MCF 10A (cell line): ENCODE measurements at regions not wholly inside any gene's neighbourhood (a gene's known extent, or its start where the extent isn't known, plus 50 kb on each side); places are given as distances from the start of the nearest gene placed in this dataset.

Source experiments
- BruUV-seq: library from RNA; stranded (reverse); fragments of 400-500 nt; replicated peaks from 2 replicates; lab custom pipeline; 2021; lab: Mats Ljungman, UMichigan
- CTCF ChIA-PET: fragments of 300-600 bp; sonication (Branson Sonifier 250); formaldehyde crosslinking; extraction: SDS; loops from one replicate; lab custom pipeline; 2021; ENCODE audit warnings: antibody characterized with exemption, inconsistent platforms; lab: Yijun Ruan, JAX
- POLR2A ChIA-PET: fragments of 300-600, 350-650 bp; sonication (Branson Sonifier 250); formaldehyde crosslinking; extraction: SDS; loops from one replicate; lab custom pipeline; 2020; ENCODE audit warnings: antibody characterized with exemption, inconsistent platforms; lab: Yijun Ruan, JAX
- DNase-seq: peaks from one replicate; pipeline ENCODE4 v3.0.0-alpha.2; 2018; ENCODE audit not compliant: unreplicated experiment
- H3K27ac Mint-ChIP-seq: one replicate; pipeline ENCODE4 v1.8.0; 2022; ENCODE audit warnings: mild to moderate bottlenecking, low read depth, mixed read lengths; ENCODE audit not compliant: unreplicated experiment
- H3K27me3 Mint-ChIP-seq: one replicate; pipeline ENCODE4 v1.8.0; 2022; ENCODE audit warnings: mixed read lengths; ENCODE audit not compliant: insufficient read depth, unreplicated experiment
- H3K36me3 Mint-ChIP-seq: one replicate; pipeline ENCODE4 v1.8.0; 2022; ENCODE audit warnings: mild to moderate bottlenecking, moderate library complexity, mixed read lengths; ENCODE audit not compliant: insufficient read depth, unreplicated experiment
- H3K4me1 Mint-ChIP-seq: one replicate; pipeline ENCODE4 v1.8.0; 2022; ENCODE audit warnings: mixed read lengths; ENCODE audit not compliant: insufficient read depth, unreplicated experiment
- H3K4me3 Mint-ChIP-seq: one replicate; pipeline ENCODE4 v1.8.0; 2022; ENCODE audit warnings: mild to moderate bottlenecking, moderate library complexity, mixed read lengths; ENCODE audit not compliant: unreplicated experiment
- H3K9me3 Mint-ChIP-seq: one replicate; pipeline ENCODE4 v1.8.0; 2022; ENCODE audit warnings: mixed read lengths; ENCODE audit not compliant: unreplicated experiment
- intact Hi-C: fragments of 100-400 bp; cut with micrococcal nuclease; formaldehyde crosslinking; loops from 2 replicates; pipeline ENCODE4 v1.14.1; 2022
- TF ChIP-seq, protein P1 (sequence below): fragments of 200-600 bp; IDR thresholded peaks from one replicate; pipeline ENCODE4 v1.8.0; 2022; ENCODE audit warnings: antibody characterized with exemption, mild to moderate bottlenecking; ENCODE audit not compliant: unreplicated experiment

DNA sequence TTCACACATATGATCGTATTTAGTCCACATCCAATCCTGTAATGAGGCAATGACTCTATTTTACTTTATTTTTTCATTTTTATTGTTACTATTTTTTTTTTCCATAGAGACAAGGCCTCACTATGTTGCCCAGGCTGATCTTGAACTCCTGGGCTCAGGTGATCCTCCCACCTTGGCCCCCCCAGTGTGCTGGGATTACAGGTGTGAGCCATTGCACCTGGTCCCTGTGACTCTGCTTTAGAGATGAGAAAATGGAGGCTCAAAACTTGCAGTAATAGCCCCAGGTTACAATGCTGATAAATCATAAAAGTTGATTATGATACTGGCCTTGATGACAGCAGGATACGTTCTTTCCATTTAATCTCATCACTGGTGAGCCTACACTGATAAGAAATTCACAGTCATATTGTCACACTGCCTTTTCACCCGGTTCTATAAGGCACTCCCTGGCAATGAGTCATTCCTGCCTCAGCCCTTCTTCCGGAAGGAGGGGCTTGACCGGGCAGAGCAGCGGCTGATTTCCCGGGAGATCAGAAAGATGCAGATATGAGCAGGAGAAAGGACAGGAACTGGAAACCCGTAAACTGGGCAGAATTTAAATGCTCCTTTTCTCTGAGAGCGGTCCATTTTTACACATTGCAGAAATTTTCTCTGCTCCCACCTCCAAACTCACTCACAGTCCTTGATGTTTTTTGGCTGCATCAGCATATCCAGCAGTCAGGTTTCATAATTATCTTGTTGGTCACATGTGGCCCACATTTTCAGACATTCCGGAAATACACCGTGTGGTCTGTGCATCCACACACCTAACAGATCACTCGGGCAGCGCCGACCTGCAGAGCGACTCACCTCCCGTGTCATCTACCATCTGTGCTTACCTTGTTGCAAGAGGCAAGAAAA, 616.4 kb downstream of the EFNB2 start:
- BruUV-seq, result no TSS peak
- CTCF ChIA-PET, result interaction anchor here (0.8 to 1.4 kb wide), 2 partner anchors 55 to 233 kb away, joined by 4 read pairs; no protein-coding TSS in a partner anchor
- Mint-ChIP-seq H3K36me3 (no peaks in the 10 kb centered on the region), H3K4me3 (peak overlapping the region; percentile 68), H3K9me3 (peaks cover 13% of the 10 kb centered on the region), H3K4me1 (peaks cover 32% of the 10 kb centered on the region), H3K27ac (peak overlapping the region; percentile 17), H3K27me3 (no peaks in the 10 kb centered on the region)
- intact Hi-C loops, result loop anchor here (5.0 kb wide), 1 partner anchor 613 kb away; no protein-coding TSS in a partner anchor
- DNase-seq, result peak; percentile 83
- POLR2A ChIA-PET, result interaction anchor here (0.7 to 1.5 kb wide), 4 partner anchors 8 to 672 kb away, joined by 3 to 4 read pairs (median 3); no protein-coding TSS in a partner anchor
- TF ChIP-seq, protein P1, sequence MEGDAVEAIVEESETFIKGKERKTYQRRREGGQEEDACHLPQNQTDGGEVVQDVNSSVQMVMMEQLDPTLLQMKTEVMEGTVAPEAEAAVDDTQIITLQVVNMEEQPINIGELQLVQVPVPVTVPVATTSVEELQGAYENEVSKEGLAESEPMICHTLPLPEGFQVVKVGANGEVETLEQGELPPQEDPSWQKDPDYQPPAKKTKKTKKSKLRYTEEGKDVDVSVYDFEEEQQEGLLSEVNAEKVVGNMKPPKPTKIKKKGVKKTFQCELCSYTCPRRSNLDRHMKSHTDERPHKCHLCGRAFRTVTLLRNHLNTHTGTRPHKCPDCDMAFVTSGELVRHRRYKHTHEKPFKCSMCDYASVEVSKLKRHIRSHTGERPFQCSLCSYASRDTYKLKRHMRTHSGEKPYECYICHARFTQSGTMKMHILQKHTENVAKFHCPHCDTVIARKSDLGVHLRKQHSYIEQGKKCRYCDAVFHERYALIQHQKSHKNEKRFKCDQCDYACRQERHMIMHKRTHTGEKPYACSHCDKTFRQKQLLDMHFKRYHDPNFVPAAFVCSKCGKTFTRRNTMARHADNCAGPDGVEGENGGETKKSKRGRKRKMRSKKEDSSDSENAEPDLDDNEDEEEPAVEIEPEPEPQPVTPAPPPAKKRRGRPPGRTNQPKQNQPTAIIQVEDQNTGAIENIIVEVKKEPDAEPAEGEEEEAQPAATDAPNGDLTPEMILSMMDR, result no peak

DNA sequence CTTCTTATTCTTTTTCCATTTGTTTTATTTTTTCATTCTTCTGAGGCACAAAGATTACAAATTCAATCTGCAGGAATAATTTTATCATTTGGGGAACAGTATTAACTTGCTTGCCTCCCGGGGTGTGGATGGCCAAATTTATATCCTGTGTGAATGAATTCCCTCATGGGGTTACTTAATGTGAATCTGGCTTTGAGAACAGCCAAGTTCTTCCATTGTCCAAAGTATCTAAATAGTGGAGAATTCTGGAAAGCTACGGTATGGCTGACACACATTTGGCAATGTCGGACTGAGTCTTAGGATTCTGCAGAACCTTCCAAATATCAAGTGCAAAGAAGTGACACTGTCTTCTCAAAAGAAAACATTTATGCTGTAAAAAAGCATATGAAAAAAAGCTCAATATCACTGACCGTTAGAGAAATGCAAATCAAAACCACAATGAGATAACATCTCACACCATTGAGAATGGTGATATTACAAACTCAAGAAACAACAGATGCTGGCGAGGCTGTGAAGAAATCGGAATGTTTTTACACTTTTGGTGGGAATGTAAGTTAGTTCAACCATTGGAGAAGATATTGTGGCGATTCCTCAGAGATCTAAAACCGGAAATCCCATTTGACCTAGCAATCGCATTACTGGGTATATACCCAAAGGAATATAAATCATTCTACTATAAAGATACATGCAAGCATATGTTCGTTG, 620.2 kb downstream of the EFNB2 start:
- ChIA-PET POLR2A (interaction anchor here (0.6 to 0.7 kb wide), 2 partner anchors 12 to 501 kb away, joined by 3 read pairs; no protein-coding TSS in a partner anchor), CTCF (no interaction called here)
- DNase-seq, result no peak
- Mint-ChIP-seq H3K4me1 (peaks cover 17% of the 10 kb centered on the region), H3K9me3 (no peaks in the 10 kb centered on the region), H3K36me3 (no peaks in the 10 kb centered on the region), H3K27ac (no peak overlapping the region), H3K27me3 (no peaks in the 10 kb centered on the region), H3K4me3 (no peak overlapping the region)
- intact Hi-C loops, result loop anchor here (5.0 kb wide), 1 partner anchor 617 kb away; no protein-coding TSS in a partner anchor
- BruUV-seq, result no TSS peak
- TF ChIP-seq, protein P1, result no peak

DNA sequence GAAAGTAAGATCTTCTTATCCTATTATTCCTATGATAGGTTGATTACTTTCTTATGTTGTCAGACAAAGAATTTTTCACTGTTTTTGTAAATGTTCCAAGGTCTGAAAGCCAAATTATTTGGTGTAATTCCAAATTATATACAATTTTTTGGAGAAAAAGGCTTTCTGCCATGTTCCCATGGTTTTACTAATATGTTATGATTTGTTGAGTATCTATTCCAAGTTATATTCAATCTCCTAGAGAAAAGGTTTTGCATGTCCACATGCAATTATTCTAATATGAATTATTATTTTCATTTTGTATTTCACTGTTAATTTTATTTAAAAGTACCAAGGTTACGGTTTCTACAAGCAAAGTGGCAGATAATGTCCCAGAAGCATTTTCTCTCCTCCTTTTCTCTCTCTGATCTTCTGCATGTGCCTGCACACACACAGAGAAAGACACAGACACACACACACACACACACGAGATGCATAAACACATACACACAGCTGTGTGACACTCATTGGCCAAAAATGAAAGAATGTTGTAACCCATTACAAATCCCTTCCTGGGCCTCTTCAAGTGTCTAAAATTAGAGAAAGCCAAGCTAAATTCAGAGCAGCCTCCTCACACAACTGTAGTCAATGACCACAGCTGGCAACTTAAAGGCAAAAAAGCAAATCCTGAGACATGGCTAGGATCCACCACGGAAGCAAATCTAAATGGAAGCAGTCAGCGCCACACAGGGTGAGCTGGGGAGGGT, 621.0 kb downstream of the EFNB2 start:
- CTCF ChIA-PET, result no interaction called here
- intact Hi-C loops, result loop anchor here (5.0 kb wide), 1 partner anchor 618 kb away; no protein-coding TSS in a partner anchor

More for the DNA sequence above, 621.0 kb downstream of the EFNB2 start:
- no peak overlapping the region for H3K4me3 Mint-ChIP-seq
- H3K4me1 Mint-ChIP-seq, result peaks cover 12% of the 10 kb centered on the region
- no peak overlapping the region for H3K27ac Mint-ChIP-seq
- no peaks in the 10 kb centered on the region for H3K36me3 Mint-ChIP-seq
- H3K27me3 Mint-ChIP-seq, result no peaks in the 10 kb centered on the region
- TF ChIP-seq, protein P1, result no peak
- DNase-seq, result no peak
- POLR2A ChIA-PET, result interaction anchor here (0.6 kb wide), 1 partner anchor 13 kb away, joined by 3 read pairs; no protein-coding TSS in a partner anchor
- no TSS peak for BruUV-seq
- H3K9me3 Mint-ChIP-seq, result no peaks in the 10 kb centered on the region
